GM18909 (cell line): ENCODE measurements at regions not wholly inside any gene's neighbourhood (a gene's known extent, or its start where the extent isn't known, plus 50 kb on each side); places are given as distances from the start of the nearest gene placed in this dataset.

ENCODE experiments used
- ATAC-seq: cut with Tn5 transposase; IDR thresholded peaks from one replicate; pipeline ENCODE4 v1.9.1; 2021; ENCODE audit warnings: mild to moderate bottlenecking; ENCODE audit not compliant: unreplicated experiment, poor library complexity

DNA sequence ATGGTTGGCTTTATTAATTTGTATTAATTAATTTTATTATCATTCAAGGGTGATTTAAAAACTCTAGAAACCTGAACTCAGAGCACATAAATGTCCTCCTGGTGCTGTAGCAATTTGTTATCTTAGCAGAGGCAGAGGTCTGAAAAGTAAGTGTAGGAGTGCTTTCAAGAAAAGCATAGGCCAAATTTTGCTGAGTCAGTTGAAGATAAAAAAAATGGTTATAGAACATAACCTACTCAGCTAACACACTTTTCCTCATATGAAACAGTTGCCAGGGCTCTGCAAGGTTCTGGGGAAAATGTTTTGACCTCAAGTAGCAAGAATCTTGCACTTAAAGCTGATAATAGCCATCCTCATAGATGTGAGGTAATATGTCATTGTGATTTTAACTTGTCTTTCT lies 53.5 kb upstream of the CHODL start:
- no peak for ATAC-seq

DNA sequence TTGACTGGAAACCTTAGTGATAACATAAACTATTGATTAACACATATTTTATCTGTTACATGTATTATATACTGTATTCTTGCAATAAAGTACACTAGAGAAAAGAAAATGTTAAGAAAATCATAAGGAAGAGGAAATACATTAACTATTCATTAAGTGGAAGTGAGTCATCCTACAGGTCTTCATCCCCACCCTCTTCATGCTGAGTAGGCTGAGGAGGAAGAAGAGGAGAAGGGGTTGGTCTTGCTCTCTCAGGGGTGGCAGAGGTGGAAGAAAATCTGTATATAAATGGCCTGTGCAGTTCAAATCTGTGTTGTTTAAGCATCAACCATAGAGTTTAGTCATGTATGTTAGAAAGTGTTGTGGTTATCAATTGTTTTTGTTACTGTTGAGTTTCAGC lies 66.1 kb upstream of the CHODL start:
- ATAC-seq = no peak

DNA sequence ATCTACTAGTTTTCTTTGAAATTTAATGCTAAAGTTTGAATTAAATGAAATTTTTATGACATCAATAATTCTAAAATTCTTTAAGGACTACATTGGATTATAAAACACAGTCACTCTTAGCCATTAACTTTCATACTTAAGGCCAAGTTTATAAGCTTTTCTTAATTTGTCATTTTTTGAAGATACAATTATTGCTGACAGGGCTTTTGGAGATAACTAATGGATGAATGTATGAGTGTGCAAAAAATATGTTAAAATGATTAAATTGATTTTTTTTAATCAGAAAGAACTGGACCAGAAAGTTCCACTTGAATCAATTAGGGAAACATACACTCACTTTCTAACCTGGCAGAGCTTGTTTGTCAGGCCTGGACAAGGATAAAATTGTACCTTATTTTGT lies 70.3 kb upstream of the CHODL start:
- no peak for ATAC-seq

DNA sequence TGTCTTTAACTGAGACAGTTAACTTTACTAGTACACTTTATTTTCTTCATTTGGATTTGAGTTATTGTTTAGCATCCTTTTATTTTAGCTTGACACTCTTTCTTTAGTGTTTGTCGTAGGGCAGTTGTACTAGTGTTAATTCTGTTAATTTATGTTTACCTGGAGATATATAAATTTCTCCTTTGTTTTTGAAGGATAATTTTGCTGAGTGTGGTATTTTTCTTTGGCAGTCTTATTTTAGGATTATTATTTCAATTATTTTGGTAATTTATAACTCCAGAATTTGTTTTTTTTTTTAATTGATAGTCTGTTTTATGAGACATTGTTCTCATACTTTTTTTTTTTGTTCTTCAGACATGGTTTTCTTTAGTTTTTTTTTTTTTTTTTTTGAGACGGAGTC lies 73.8 kb upstream of the CHODL start:
- no peak for ATAC-seq

DNA sequence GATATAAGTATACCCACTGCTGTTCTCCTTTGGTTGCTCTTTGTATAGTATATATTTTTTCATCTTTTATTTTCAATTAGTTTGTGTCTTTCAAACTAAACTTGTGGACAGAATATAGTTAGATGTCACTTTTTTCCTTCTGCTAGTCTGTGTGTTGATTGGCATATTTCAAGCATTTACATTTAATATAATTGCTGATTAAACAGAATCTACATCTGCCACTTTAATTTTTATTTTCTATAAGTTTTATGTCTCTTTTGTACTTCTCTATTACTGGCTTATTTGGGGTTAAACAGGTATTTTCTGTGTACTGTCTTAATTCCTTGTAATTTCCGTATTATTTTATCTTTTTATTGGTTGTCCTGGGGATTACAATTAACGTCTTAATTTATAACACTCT lies 74.4 kb upstream of the CHODL start:
- no peak for ATAC-seq

DNA sequence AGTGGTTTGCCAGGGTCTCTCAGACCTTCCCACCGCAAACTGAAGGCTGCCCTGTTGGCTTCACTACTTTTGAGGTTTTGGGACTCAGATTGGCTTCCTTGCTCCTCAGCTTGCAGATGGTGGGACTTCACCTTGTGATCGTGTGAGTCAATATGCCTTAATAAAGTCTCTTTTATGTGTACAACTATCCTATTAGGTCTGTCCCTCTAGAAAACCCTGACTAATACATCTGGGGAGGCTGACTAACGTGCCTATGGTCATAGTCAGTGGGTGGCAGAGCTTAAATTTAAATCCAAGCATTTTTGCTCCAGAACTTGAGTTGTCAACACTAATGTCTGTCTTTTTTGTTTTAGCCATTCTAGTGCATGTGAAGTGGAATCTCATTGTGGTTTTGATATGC lies 76.5 kb upstream of the CHODL start:
- no peak for ATAC-seq

DNA sequence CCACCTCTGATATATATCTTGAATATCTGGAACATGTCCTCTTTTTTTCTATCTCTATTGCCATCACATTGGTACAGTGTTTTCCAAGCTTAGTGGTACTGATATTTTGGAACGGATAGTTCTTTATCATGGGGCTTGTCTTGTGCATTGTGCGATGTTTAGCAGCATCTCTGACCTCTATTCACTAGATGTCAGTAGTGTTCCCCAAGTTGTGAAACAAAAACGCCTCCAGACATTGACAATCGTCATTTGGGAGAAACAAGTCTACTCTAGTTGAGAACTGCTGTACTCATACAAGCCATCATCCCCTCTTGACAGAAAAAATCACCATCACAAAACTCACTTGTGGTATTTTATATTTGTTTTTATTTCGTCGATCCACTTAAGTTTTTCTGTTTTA lies 79.7 kb upstream of the CHODL start:
- no peak for ATAC-seq

DNA sequence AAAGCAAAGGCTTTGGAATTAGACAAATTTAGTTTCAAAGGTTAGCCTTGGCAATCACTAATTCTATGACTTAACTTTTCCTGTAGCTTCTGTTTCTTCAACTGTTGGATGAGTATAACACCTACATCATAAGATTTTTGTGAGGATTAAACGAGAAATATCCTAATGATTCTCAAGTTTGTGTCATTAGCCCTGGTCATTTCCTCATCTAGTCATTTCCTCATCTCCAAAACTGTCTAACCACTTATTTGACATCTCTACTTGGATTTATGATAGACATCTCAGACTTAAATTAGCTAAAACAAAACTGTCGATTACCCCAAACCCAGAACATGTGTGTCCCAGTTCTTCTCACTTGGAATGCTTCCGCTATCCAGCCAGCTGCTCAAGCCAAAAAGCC lies 80.2 kb upstream of the CHODL start:
- ATAC-seq = no peak

DNA sequence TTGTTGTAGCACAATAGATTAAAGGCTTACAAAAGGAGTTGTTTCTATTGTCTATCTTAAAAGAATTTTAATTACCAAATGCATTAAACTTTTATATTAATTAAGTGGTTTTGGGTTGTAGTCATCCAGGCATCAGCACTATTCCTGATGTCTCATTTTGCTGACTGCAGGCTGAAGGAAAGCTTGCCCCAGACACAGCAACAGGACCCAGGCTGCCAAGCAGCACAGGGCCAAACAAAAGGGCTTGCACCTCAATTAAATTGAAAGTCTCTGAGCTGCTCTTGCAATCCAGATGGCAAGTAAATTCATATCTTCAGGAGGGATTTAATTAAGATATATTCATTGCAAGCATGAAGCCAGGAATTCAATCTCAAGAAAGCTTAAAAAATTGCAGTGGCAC lies 80.7 kb upstream of the CHODL start:
- ATAC-seq = no peak

DNA sequence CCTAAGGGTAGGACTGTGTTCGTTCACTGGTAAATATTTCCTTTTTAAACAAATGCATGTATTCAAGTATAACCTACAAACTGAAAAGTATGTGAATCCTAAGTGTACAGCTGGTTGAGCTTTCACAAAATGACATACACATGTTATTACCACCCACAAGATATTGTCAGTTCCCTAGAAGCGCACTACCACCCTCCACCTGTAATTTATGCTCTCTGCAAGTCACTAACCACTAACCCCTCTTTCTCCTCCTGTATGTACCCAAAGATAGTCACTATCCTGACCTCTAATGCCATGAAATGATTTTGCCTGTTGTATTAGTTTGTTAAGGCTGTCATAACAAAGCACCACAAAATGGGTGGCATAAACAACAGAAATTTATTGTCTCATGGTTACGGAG lies 82.8 kb upstream of the CHODL start:
- ATAC-seq = no peak

DNA sequence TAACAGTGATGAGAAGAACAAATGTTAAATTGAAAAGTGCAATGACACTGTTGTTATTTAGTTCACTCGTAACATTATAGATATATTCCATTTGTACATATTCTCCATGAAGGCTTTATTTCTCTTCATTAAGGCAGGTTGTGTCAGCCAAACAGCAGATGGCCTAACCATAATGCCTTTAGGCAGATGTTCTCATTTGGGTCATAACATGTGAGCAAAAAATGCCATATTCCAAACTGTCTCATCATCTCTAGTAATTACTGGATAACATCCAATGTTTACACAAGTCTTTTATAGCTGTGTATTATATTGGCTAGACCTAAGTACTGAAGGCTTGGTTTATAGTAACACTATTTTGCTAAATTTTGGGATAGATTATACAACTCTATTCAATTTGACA lies 87.2 kb upstream of the CHODL start:
- ATAC-seq = no peak

DNA sequence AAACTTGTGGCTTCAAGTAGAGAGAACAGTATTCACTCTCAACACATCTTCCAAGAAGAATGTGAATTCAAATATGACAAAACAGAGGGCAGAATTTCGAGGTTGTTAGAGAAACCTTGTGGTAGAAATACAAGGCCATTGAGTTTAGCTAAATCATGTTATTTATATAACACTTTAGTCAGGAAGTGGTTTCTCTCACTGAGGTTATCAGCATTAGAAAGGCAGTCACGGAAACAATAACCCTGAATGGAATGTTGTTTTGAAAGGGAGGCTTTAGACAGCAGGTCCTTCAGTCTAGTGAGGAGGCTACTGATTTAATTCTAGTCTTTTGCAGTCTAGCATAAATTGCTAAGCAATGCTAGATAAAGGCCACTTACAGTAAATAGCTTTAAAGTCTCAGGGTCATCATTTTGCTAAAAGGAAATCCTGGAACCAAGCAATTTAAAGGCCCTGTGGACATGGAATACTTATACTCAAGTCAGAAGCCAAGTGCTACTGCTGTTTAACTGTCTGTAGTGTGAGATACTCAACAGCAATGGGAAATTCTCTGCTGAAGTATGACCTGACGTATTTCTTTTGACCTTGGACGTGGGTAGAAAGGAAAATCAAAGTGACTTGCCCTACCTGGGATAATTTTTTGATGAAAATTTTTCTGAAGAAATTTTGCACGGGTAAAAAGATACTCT lies 89.0 kb upstream of the CHODL start:
- peak; percentile 66 for ATAC-seq

DNA sequence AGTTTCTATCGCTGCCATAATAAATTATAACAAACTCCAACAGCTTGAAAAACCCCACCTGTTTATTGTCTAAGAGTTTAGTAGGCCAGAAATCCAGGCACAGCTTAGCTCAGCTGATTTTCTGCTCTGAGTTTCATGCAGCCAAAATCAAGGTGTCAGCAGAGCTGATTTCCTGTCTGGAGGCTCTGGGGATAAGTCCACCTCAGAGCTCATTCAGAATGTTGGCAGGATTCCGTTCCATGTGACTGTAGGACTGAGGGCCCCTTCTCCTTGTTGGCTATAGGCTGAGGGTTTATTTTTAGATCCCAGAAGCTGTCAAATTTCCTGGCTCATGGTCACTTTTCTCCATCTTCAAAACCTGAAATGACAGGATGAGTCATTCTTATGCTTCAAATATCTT lies 91.6 kb upstream of the CHODL start:
- ATAC-seq = no peak

DNA sequence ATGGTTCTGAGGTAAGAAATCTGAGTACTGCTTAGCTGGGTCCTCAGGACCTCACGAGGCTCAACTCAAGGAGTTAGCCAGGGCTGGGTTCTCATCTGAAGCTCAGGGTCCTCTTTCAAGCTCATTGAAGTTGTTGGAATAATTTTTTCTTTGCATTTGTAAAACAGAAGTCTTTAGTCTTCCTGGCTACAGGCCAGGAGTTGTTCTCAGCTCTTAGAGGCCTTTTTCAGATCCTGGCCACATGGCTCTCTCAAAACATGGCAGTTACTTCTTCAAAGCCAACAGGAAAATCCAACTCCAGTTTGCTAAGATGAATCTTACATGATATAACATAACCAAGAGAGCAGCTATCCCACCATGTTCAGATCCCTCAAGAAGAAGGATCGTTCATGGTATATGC lies 92.3 kb upstream of the CHODL start:
- no peak for ATAC-seq

DNA sequence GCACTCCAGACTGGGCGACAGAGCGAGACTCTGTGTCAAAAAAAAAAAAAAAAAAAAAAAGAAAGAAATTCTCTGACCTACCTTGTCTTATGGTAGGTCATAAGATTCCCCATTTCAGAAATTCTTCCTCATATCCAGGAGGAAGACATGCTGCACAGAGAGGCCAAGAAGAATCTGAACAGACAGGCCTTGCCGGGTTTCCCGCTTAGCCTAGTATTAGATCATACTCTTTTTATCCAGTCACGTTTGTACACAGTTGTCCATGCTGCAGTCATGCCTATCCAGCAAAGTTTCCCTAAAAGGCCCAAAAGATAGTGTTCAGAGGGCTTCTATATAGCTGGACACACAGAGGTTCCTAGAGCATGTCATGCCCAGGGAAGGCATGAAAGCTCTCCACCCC lies 93.6 kb upstream of the CHODL start:
- ATAC-seq = no peak

DNA sequence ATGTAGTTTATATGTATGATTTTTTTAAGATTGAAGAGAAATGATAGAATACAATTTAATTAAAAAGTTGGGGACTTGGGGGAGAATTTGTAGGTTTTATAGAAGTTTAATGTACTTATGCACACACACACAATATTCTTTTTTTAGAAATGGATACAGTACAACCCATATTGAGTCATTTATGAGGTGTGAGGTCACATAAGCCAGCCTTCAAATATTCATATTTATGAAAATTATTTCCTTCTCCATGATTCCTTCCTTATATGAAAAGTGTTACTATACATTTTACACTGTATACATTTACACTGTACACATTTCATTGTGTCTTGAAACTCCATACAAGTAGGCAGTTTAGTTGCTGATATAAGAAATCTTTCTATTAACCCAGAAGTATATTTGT lies 96.2 kb upstream of the CHODL start:
- no peak for ATAC-seq

DNA sequence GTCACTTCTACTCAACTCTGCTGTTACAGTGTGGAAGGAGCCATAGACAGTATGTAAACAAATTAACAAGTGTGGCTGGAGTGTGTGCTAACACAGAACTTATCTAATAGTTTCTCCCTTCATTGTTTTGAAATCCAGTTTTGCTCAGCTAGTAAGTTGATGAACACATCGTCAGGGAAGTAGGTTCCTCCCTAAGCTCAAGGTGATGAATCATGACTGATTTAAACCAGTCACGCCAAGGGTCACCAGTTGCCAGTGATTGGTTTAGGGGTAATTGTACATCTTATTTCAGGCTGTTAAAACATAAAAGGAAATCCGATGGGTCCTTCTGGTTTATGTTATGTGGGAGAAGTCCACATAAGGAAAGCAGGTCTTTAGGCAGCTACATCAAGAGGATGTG lies 97.0 kb upstream of the CHODL start:
- no peak for ATAC-seq

DNA sequence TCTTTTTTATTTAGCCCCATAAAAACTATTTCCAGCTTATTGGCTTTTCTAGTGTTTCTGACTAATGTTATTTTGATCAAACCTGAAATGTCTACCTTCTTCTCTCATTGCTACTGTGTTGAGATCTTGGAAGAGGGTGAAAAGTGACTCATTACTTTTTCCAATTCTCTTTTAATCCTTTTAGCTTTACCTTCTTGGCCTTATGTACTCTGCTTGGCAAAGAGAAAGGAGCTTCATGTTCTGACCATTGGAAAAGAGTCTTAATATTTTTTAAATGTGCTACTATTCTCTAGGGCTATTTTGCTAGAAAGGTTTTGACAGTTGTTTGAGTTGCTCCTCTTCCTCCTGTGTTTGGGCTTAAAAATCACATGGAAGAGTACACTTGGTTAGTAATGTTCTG lies 97.8 kb upstream of the CHODL start:
- ATAC-seq = no peak

DNA sequence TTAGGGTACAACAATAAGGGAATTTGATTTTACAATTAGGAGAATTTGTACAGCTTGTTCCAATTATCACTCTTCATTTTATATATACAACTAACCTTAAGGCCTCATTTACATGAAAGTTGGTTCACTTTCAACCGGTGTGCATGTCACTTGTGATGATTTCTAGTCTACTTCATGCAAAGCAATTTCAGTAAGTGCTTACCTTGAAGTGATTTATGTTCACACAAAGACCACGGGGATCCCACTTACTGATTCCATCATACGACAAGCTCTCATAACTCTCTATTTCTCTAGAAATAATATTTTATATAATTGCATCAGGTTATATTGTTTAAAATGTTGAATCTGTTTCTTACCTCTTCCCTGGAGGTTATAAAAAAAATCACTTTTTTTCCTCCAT lies 100.3 kb upstream of the CHODL start:
- no peak for ATAC-seq

DNA sequence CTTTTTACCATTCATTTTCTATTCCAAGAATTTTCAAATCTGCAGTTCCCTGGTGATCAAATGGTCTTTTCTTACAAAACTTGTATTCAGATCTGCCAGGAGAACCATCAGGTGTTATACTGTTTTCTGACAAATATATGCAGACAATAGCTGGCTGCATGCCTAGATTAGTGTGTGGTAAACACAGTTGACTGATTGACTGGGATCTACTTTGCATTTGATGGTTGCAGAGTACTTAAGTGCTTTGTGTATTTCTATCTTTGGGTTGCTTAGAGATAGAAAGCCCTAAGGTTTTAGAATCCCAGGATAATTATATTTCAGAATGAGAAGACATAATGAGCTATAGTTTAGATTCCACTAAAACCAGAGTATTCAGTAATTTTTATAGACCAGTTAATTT lies 102.0 kb upstream of the CHODL start:
- no peak for ATAC-seq

DNA sequence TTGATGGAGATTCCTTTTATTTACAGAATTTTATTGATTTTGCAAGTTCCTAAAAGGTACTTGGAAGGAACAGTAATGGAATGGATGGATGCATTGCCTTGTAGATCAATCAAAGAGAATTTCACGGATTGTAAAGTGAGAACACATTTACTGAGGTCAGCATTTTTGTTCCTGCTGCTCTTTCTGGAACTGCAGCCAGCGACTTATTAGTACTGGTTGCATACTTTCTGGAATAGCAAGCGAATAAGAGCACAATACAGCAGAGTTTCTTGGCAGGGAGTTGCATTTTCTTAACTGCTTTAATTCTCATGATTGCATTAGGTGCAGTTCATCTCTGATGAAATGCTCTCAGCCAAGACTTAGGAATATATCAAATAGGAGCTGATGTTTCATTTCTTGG lies 106.1 kb upstream of the CHODL start:
- ATAC-seq = no peak

DNA sequence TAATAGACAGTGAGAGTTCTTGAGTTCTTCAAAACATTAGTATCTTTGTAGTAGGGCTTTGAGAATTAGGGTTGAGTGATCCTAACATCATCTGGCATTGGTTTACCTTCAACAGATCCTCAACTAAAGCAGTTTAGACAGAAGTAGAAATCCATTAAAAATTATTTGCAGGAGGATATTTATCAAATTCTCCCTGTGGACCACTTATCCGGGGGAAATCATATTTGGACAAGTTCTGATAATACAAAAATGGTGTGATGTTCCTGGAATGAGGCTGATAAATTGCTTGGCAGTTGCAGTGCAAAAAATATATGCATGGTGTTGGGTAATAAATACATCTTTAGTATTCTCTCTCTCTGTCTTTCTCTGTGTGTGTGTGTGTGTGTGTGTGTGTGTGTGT lies 115.1 kb upstream of the CHODL start:
- ATAC-seq = no peak

DNA sequence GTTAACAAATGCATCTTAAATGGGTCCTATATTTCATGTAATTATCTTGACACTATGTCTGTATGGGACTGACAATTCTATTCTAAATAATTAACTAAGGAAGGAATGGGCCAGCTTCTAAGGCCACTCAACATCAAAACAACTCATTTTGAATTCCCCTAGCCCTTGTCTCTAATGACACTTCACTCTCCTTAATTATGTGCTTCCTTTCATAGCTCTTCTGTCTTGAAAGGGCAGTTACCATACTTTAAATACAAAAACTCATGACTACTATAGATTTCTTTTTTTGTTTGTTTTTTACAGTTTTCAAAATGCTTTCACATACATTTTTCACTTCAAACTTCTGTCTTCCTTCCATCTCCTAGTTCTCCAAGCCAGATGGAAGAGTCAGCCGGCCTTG lies 126.1 kb upstream of the CHODL start:
- no peak for ATAC-seq
